ENCODE measurements at regions not wholly inside any gene's neighbourhood (a gene's known extent, or its start where the extent isn't known, plus 50 kb on each side); places are given as distances from the start of the nearest gene placed in this dataset.

DNA sequence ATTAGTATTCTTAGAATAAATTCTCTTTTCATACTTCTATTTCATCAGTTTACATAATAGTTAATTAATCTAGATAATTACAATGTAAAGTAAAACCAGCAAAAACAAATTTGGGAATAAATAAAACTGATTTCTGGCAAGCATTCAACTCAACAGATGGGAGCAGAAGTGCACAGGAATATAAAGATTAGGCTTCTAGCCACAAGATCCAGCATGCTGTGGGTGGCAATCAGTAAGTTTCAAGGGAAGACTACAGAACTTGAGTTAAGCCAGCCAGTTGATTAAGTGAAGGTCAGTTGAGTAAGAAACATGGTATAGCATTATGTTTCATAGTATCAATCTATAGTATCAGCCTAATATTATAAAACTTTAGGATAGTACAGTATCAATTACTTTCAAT, 324.2 kb upstream of the AADAT start (continued):
- TF ChIP-seq CREB1 (CRISPR knock-in tag; IDR thresholded peaks at IDR 0.05; ENCODE audit: low read depth), result no peak

- Histone ChIP-seq H3K36me3 (ENCODE audit: insufficient read depth) (no peaks in the 10 kb centered on the region), H2AFZ (no peak overlapping the region; the same call in 1 of the 2 replicates), H3K4me1 (ENCODE audit: insufficient read depth) (no peaks in the 10 kb centered on the region), H3F3A (replicated peaks; ENCODE audit: low read depth) (no peaks in the 10 kb centered on the region), H3K79me2 (replicated peaks; ENCODE audit: insufficient read depth) (no peaks in the 10 kb centered on the region), H4K20me1 (replicated peaks; ENCODE audit: insufficient read depth) (no peaks in the 10 kb centered on the region), H3K27ac (ENCODE audit: low read depth) (no peak overlapping the region), H3K4me2 (no peak overlapping the region), H3K9me2 (ENCODE audit: insufficient read depth) (no peaks in the 10 kb centered on the region), H3K27me3 (ENCODE audit: insufficient read depth) (no peaks in the 10 kb centered on the region), H3K4me3 (no peak overlapping the region)
- Mint-ChIP-seq H3K9me3 (peaks cover 9% of the 10 kb centered on the region), H3K27ac (no peak overlapping the region), H3K4me3 (no peak overlapping the region), H3K36me3 (ENCODE audit: low read depth) (peaks cover 4% of the 10 kb centered on the region; the same call in 1 of the 3 replicates), H3K27me3 (ENCODE audit: insufficient read depth, low read depth, poor library complexity) (peaks cover 1% of the 10 kb centered on the region), H3K4me1 (no peaks in the 10 kb centered on the region)
- no peak for TF ChIP-seq ZNF331 (CRISPR knock-in tag; IDR thresholded peaks at IDR 0.05; ENCODE audit: low read depth)
- no peak for TF ChIP-seq NANOG (IDR thresholded peaks at IDR 0.05; ENCODE audit: borderline replicate concordance)
- TF ChIP-seq CTCF (conservative IDR thresholded peaks at IDR 0.05; ENCODE audit: low read depth in 2 of 2), result peak in 1 of 2 experiments; percentile 35
- DNase-seq (ENCODE audit: low spot score) (peak; percentile 29), ATAC-seq (peak; percentile 78)
These were observed 310.6 kb upstream of the AADAT start for GRCh38 chr4:170400361-170400760.

DNA sequence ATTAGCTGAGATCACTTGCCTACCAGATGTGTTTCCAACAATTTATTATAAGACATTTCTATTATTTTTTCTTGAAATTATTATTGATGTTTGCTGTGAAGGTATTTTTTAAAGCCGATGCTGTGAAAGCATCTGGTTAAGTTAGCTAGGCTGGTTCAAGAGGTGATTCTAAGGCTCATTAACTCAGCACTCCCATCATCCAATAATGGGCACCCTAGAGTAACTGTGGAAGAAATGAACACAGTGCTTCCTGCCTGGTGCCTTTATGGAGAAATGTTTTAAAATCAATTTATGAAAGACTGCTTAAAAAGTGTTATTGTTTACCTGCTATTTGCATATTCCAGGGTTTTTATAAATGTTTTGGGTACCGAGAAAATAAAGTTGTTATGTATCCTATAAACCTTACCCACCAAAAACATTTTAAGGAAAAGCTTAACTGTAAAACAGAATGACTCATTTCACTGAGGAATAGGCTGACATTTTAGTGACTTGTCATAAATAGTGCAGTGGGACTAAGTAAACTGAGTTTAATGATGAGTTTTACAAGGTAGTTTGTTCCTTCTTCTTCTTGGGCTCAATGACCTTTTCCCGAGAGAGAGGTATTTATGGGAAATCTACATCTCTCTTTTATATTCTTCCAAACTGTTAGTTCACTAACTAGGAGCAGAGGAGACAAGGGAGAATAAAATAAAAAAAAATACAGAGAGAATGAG, 310.0 kb upstream of the AADAT start:
- Histone ChIP-seq H4K20me1 (replicated peaks; ENCODE audit: insufficient read depth) (no peaks in the 10 kb centered on the region), H3F3A (replicated peaks; ENCODE audit: low read depth) (no peaks in the 10 kb centered on the region), H3K4me2 (no peak overlapping the region), H3K4me3 (no peak overlapping the region), H3K4me1 (ENCODE audit: insufficient read depth) (no peaks in the 10 kb centered on the region), H3K27ac (ENCODE audit: low read depth) (no peak overlapping the region), H2AFZ (no peak overlapping the region), H3K27me3 (ENCODE audit: insufficient read depth) (no peaks in the 10 kb centered on the region), H3K36me3 (ENCODE audit: insufficient read depth) (no peaks in the 10 kb centered on the region), H3K79me2 (replicated peaks; ENCODE audit: insufficient read depth) (no peaks in the 10 kb centered on the region), H3K9me2 (ENCODE audit: insufficient read depth) (no peaks in the 10 kb centered on the region)
- DNase-seq (ENCODE audit: low spot score) (no peak), ATAC-seq (no peak)
- H3K36me3 Mint-ChIP-seq (ENCODE audit: low read depth), result peaks cover 4% of the 10 kb centered on the region; the same call in 1 of the 3 replicates
- H3K4me1 Mint-ChIP-seq, result no peaks in the 10 kb centered on the region
- H3K4me3 Mint-ChIP-seq, result no peak overlapping the region
- peaks cover 9% of the 10 kb centered on the region for H3K9me3 Mint-ChIP-seq
- peaks cover 1% of the 10 kb centered on the region for H3K27me3 Mint-ChIP-seq (ENCODE audit: insufficient read depth, low read depth, poor library complexity)
- H3K27ac Mint-ChIP-seq, result no peak overlapping the region
- TF ChIP-seq POLR2AphosphoS5 (IDR thresholded peaks at IDR 0.05; ENCODE audit: low read depth) (no peak), REST (IDR thresholded peaks at IDR 0.05; ENCODE audit: unreplicated experiment) (no peak), ZNF331 (CRISPR knock-in tag; IDR thresholded peaks at IDR 0.05; ENCODE audit: low read depth) (no peak)
- TF ChIP-seq, protein P1, sequence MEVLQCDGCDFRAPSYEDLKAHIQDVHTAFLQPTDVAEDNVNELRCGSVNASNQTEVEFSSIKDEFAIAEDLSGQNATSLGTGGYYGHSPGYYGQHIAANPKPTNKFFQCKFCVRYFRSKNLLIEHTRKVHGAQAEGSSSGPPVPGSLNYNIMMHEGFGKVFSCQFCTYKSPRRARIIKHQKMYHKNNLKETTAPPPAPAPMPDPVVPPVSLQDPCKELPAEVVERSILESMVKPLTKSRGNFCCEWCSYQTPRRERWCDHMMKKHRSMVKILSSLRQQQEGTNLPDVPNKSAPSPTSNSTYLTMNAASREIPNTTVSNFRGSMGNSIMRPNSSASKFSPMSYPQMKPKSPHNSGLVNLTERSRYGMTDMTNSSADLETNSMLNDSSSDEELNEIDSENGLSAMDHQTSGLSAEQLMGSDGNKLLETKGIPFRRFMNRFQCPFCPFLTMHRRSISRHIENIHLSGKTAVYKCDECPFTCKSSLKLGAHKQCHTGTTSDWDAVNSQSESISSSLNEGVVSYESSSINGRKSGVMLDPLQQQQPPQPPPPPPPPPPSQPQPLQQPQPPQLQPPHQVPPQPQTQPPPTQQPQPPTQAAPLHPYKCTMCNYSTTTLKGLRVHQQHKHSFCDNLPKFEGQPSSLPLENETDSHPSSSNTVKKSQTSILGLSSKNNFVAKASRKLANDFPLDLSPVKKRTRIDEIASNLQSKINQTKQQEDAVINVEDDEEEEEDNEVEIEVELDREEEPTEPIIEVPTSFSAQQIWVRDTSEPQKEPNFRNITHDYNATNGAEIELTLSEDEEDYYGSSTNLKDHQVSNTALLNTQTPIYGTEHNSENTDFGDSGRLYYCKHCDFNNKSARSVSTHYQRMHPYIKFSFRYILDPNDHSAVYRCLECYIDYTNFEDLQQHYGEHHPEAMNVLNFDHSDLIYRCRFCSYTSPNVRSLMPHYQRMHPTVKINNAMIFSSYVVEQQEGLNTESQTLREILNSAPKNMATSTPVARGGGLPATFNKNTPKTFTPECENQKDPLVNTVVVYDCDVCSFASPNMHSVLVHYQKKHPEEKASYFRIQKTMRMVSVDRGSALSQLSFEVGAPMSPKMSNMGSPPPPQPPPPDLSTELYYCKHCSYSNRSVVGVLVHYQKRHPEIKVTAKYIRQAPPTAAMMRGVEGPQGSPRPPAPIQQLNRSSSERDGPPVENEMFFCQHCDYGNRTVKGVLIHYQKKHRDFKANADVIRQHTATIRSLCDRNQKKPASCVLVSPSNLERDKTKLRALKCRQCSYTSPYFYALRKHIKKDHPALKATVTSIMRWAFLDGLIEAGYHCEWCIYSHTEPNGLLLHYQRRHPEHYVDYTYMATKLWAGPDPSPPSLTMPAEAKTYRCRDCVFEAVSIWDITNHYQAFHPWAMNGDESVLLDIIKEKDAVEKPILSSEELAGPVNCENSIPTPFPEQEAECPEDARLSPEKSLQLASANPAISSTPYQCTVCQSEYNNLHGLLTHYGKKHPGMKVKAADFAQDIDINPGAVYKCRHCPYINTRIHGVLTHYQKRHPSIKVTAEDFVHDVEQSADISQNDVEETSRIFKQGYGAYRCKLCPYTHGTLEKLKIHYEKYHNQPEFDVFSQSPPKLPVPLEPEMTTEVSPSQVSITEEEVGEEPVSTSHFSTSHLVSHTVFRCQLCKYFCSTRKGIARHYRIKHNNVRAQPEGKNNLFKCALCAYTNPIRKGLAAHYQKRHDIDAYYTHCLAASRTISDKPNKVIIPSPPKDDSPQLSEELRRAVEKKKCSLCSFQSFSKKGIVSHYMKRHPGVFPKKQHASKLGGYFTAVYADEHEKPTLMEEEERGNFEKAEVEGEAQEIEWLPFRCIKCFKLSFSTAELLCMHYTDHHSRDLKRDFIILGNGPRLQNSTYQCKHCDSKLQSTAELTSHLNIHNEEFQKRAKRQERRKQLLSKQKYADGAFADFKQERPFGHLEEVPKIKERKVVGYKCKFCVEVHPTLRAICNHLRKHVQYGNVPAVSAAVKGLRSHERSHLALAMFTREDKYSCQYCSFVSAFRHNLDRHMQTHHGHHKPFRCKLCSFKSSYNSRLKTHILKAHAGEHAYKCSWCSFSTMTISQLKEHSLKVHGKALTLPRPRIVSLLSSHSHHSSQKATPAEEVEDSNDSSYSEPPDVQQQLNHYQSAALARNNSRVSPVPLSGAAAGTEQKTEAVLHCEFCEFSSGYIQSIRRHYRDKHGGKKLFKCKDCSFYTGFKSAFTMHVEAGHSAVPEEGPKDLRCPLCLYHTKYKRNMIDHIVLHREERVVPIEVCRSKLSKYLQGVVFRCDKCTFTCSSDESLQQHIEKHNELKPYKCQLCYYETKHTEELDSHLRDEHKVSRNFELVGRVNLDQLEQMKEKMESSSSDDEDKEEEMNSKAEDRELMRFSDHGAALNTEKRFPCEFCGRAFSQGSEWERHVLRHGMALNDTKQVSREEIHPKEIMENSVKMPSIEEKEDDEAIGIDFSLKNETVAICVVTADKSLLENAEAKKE (CRISPR knock-in tag; IDR thresholded peaks at IDR 0.05), result no peak

Measured in GM23338 (cell line).